ENCODE measurements at regions not wholly inside any gene's neighbourhood (a gene's known extent, or its start where the extent isn't known, plus 50 kb on each side); places are given as distances from the start of the nearest gene placed in this dataset.

- POLR2A ChIA-PET, result no interaction called here
- CTCF ChIA-PET, result no interaction called here
Measured at GRCh38 chr7:83441-83840, 108.9 kb upstream of the FAM20C start.

GRCh38 chr7:83861-84632, 108.3 kb upstream of the FAM20C start:
- POLR2A ChIA-PET, result no interaction called here
- CTCF ChIA-PET, result no interaction called here

GRCh38 chr7:84633-85020, 107.7 kb upstream of the FAM20C start:
- CTCF ChIA-PET, result no interaction called here
- POLR2A ChIA-PET, result no interaction called here

- CTCF ChIA-PET, result no interaction called here
- POLR2A ChIA-PET, result no interaction called here
Measured at GRCh38 chr7:85074-85882, 107.1 kb upstream of the FAM20C start.

GRCh38 chr7:85883-86515, 106.4 kb upstream of the FAM20C start:
- ChIA-PET CTCF (no interaction called here), POLR2A (no interaction called here)

GRCh38 chr7:86629-87028, 105.7 kb upstream of the FAM20C start:
- ChIA-PET CTCF (no interaction called here), POLR2A (no interaction called here)

GRCh38 chr7:87047-87446, 105.3 kb upstream of the FAM20C start:
- CTCF ChIA-PET, result no interaction called here

GRCh38 chr7:87671-88070, 104.7 kb upstream of the FAM20C start:
- CTCF ChIA-PET, result no interaction called here
- POLR2A ChIA-PET, result no interaction called here

More at GRCh38 chr7:87047-87446, 105.3 kb upstream of the FAM20C start:
- POLR2A ChIA-PET, result no interaction called here

GRCh38 chr7:88095-88926, 104.1 kb upstream of the FAM20C start:
- ChIA-PET POLR2A (no interaction called here), CTCF (no interaction called here)

GRCh38 chr7:88927-89231, 103.5 kb upstream of the FAM20C start:
- POLR2A ChIA-PET, result no interaction called here

GRCh38 chr7:89232-90019, 102.9 kb upstream of the FAM20C start:
- POLR2A ChIA-PET, result no interaction called here
- CTCF ChIA-PET, result no interaction called here

More at GRCh38 chr7:88927-89231, 103.5 kb upstream of the FAM20C start:
- CTCF ChIA-PET, result no interaction called here

- ChIA-PET POLR2A (no interaction called here), CTCF (no interaction called here)
Measured at GRCh38 chr7:90111-91063, 102.0 kb upstream of the FAM20C start.

GRCh38 chr7:91396-92175, 100.8 kb upstream of the FAM20C start:
- POLR2A ChIA-PET, result no interaction called here
- CTCF ChIA-PET, result no interaction called here

- CTCF ChIA-PET, result no interaction called here
- POLR2A ChIA-PET, result no interaction called here
Measured at GRCh38 chr7:92231-92674, 100.1 kb upstream of the FAM20C start.

- ChIA-PET CTCF (no interaction called here), POLR2A (no interaction called here)
Measured at GRCh38 chr7:92888-93672, 99.3 kb upstream of the FAM20C start.

GRCh38 chr7:94251-94801, 98.0 kb upstream of the FAM20C start:
- POLR2A ChIA-PET, result no interaction called here
- CTCF ChIA-PET, result no interaction called here

Measured in activated CD8-positive, alpha-beta memory T cell treated with anti-CD3 and anti-CD28 coated beads for 36 hours (primary cell).